ENCODE measurements at regions not wholly inside any gene's neighbourhood (a gene's known extent, or its start where the extent isn't known, plus 50 kb on each side); places are given as distances from the start of the nearest gene placed in this dataset.
A peak's percentile ranks its signal among the peaks of the same experiment; 100 is the strongest.

DNA sequence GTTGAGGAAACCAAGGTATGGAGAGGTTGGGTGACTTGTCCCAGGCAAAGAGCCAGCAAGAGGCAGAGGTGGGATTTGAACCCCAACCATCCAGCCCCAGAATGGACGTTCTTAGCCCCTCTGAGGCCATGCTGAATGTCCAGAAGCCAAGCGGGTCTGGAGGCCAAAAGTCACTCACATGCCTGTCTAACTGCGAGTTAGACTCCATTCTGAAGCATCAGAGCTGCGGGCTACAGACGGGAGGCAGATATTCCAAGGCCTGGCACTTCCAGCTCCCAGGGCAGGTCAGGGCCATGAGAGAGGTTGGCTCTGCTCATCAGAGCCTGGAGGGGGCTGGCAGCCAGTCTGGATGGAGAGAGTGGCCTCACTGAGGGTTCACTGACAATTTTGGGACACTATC is 616.5 kb downstream of the BRD1 start:
- no peaks in the 10 kb centered on the region for H3K27me3 ChIP-seq
- 72 to 76% (median 74%) methylated on average over 5 of the region's 5 CpGs for WGBS, 3 donors
- peak in 2 of 5 donors; percentile 1 to 20 for DNase-seq
- H3K27ac ChIP-seq, result no peak overlapping the region
- no peak for TF ChIP-seq POLR2A (IDR thresholded peaks at IDR 0.05)
- no peak for TF ChIP-seq EP300 (IDR thresholded peaks at IDR 0.05)
- TF ChIP-seq, protein P1, sequence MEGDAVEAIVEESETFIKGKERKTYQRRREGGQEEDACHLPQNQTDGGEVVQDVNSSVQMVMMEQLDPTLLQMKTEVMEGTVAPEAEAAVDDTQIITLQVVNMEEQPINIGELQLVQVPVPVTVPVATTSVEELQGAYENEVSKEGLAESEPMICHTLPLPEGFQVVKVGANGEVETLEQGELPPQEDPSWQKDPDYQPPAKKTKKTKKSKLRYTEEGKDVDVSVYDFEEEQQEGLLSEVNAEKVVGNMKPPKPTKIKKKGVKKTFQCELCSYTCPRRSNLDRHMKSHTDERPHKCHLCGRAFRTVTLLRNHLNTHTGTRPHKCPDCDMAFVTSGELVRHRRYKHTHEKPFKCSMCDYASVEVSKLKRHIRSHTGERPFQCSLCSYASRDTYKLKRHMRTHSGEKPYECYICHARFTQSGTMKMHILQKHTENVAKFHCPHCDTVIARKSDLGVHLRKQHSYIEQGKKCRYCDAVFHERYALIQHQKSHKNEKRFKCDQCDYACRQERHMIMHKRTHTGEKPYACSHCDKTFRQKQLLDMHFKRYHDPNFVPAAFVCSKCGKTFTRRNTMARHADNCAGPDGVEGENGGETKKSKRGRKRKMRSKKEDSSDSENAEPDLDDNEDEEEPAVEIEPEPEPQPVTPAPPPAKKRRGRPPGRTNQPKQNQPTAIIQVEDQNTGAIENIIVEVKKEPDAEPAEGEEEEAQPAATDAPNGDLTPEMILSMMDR (IDR thresholded peaks at IDR 0.05), result no peak
- no peaks in the 10 kb centered on the region for H3K36me3 ChIP-seq
- H3K4me3 ChIP-seq, result no peak overlapping the region
- no peaks in the 10 kb centered on the region for H3K4me1 ChIP-seq (ENCODE audit: insufficient read depth)
- no peaks in the 10 kb centered on the region for H3K9me3 ChIP-seq
- intact Hi-C loops (cut with DNase I), result no loop called here

DNA sequence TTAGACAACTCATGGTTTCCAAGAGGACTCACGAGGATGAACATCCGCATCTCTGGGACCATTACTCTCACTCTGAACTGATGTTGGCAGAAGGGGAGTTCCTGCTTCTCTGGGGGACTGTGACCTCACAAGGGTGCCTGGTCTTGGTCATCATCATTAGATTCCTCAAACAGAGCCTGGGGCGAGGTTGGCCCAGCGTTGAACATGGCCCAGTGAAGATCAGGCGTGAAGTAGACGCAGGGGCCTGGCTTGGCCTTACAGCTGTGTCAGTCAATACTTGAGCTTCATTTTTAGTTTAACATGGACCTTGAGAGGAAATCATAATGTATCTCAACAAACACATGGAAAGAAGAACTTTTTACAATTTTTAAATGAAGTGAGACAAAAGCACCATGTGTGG is 617.1 kb downstream of the BRD1 start:
- Histone ChIP-seq H3K4me1 (ENCODE audit: insufficient read depth) (no peaks in the 10 kb centered on the region), H3K27me3 (no peaks in the 10 kb centered on the region), H3K9me3 (no peaks in the 10 kb centered on the region), H3K36me3 (no peaks in the 10 kb centered on the region), H3K27ac (no peak overlapping the region), H3K4me3 (no peak overlapping the region)
- intact Hi-C loops (cut with DNase I), result no loop called here
- TF ChIP-seq POLR2A (IDR thresholded peaks at IDR 0.05), result no peak
- TF ChIP-seq EP300 (IDR thresholded peaks at IDR 0.05), result no peak
- TF ChIP-seq, protein P1 (IDR thresholded peaks at IDR 0.05), result no peak
- peak in 1 of 5 donors; percentile 1 for DNase-seq
- WGBS, 3 donors, result 91 to 93% (median 92%) methylated on average over 6 of the region's 6 CpGs

DNA sequence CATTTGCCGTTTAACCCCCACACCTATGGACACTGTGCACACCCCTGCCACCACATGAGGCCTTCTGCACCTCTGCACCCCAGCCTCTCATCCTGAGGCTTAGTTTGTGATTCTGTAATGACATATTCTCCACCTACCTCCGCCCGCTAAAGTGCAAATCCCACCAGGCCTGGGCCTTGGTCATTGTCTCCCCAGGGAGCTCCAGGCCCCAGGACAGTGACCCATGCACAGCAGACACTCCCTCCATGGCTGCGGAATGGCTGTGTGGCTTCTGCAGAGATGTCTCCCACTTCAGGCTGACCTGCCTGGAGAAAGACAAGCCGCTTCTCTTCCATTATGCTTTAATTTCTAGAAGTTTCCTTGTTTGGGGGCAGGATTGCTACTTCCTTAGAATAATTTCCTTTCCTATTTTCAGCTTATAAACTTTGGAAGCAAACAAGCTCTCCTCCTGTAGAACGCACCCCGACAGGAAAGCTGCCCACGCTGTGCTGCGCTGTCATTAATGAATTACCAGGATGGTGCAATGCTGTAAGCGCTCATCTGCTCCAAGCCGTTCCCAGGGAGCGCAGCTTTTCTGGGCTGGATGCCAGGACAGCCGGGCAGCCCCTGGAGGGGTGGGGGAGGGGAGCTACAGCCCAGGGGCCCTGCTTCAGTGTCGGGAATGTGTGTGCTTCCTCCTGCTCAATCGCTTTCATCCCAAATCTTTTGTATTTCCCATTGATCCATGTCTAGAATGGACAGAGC is 618.0 kb downstream of the BRD1 start:
- 27 to 34% (median 30%) methylated on average over 15 of the region's 15 CpGs for WGBS, 3 donors
- no peak overlapping the region for H3K27ac ChIP-seq
- no peaks in the 10 kb centered on the region for H3K4me1 ChIP-seq (ENCODE audit: insufficient read depth)
- TF ChIP-seq, protein P1 (IDR thresholded peaks at IDR 0.05), result no peak
- TF ChIP-seq EP300 (IDR thresholded peaks at IDR 0.05) (no peak), POLR2A (IDR thresholded peaks at IDR 0.05) (no peak)
- peak in 1 of 5 donors; percentile 24 for DNase-seq
- no peaks in the 10 kb centered on the region for H3K9me3 ChIP-seq
- no peak overlapping the region for H3K4me3 ChIP-seq
- no peaks in the 10 kb centered on the region for H3K27me3 ChIP-seq
- intact Hi-C loops (cut with DNase I), result no loop called here
- no peaks in the 10 kb centered on the region for H3K36me3 ChIP-seq

DNA sequence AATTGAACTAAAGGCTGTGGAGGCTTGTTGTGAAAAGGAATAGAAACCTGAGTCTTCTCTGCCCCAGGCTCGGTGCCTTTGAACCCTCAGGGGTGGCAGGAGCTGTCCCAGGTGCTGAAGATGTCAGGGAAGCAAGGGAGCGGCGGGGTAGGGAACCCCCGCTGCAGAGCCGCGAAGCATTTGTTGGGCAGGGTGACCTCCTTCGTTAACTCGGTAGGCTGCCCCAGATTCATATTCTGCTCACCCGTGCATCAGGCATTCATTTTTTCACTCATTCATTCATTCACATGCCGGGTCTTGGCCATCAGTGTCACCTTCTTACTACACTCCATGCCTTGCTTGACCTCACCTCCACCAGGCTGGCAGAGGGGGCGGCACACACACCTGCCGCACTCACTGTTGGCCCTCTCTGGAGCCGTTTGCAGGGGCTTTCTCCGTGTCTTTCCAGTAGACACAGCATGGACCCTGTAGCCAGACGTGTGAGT is 618.9 kb downstream of the BRD1 start:
- Histone ChIP-seq H3K4me3 (no peak overlapping the region), H3K27me3 (no peaks in the 10 kb centered on the region), H3K27ac (no peak overlapping the region), H3K9me3 (no peaks in the 10 kb centered on the region), H3K36me3 (no peaks in the 10 kb centered on the region), H3K4me1 (ENCODE audit: insufficient read depth) (no peaks in the 10 kb centered on the region)
- peak in 1 of 5 donors; percentile 5 for DNase-seq
- WGBS, 3 donors, result 40 to 54% (median 50%) methylated on average over 15 of the region's 15 CpGs
- TF ChIP-seq POLR2A (IDR thresholded peaks at IDR 0.05) (no peak), EP300 (IDR thresholded peaks at IDR 0.05) (no peak)
- TF ChIP-seq, protein P1 (IDR thresholded peaks at IDR 0.05), result no peak
- intact Hi-C loops (cut with DNase I), result no loop called here
